Tibial artery (tissue), 4 donors: ENCODE measurements at regions not wholly inside any gene's neighbourhood (a gene's known extent, or its start where the extent isn't known, plus 50 kb on each side); places are given as distances from the start of the nearest gene placed in this dataset.

Source experiments
- DNase-seq, 2 donors: peaks; one replicate each; pipeline ENCODE4 v3.0.0-alpha.2; 2019
- H3K27ac ChIP-seq, 2 donors: fragments of 200-600 bp; sonication (generic) in 1 of 2; 1 replicate in 1 of 2; 2 replicates in 1 of 2; pipeline ENCODE4 v1.5.1; 2018 to 2019; ENCODE audit warnings: mild to moderate bottlenecking in 1 of 2
- H3K27me3 ChIP-seq, 2 donors: fragments of 200-600 bp; sonication (generic) in 1 of 2; one replicate each; pipeline versions ENCODE4 v1.5.1 to v1.6.0; 2016 to 2019
- H3K36me3 ChIP-seq, 3 donors: fragments of 200-600 bp; sonication (generic) in 2 of 3; one replicate each; pipeline ENCODE4 v1.5.1; 2016 to 2019; ENCODE audit warnings: mild to moderate bottlenecking in 2 of 3
- H3K4me1 ChIP-seq, 4 donors: fragments of 200-600 bp; sonication (generic) in 2 of 4; 1 replicate in 3 of 4; 2 replicates in 1 of 4; pipeline ENCODE4 v1.5.1; 2016 to 2019
- H3K4me3 ChIP-seq, 2 donors: fragments of 200-600 bp; sonication (generic) in 1 of 2; 1 replicate in 1 of 2; 2 replicates in 1 of 2; pipeline ENCODE4 v1.5.1; 2018 to 2019; ENCODE audit warnings: mild to moderate bottlenecking in 2 of 2
- H3K9me3 ChIP-seq, 3 donors: fragments of 200-600 bp; sonication (generic) in 1 of 3; one replicate each; pipeline ENCODE4 v1.5.1; 2016 to 2019
- CTCF ChIP-seq, 2 experiments: fragments of 200-600 bp in 1 of 2; fragments of 450-650 bp in 1 of 2; IDR thresholded peaks; one replicate each; pipeline ENCODE4 v1.5.1; 2017 to 2019; ENCODE audit warnings: antibody characterized with exemption in 2 of 2, mild to moderate bottlenecking in 1 of 2, moderate library complexity in 1 of 2
- intact Hi-C: fragments of 100-400 bp; cut with DNase I; formaldehyde crosslinking; loops from one replicate; pipeline ENCODE4 v1.15.0; 2023; ENCODE audit warnings: low total_unique reads

- no peaks in the 10 kb centered on the region for H3K4me1 ChIP-seq
- no peak overlapping the region for H3K27ac ChIP-seq
- no peaks in the 10 kb centered on the region for H3K36me3 ChIP-seq
- TF ChIP-seq CTCF (IDR thresholded peaks at IDR 0.05), result no peak
- no peaks in the 10 kb centered on the region for H3K9me3 ChIP-seq
- no peak overlapping the region for H3K4me3 ChIP-seq
- H3K27me3 ChIP-seq, result no peaks in the 10 kb centered on the region
- no peak for DNase-seq
- intact Hi-C loops, result no loop called here
These were observed 195.2 kb upstream of the SASH1 start for GRCh38 chr6:148147463-148147830.

GRCh38 chr6:148151896-148152643 is 190.6 kb upstream of the SASH1 start:
- Histone ChIP-seq H3K27ac (no peak overlapping the region), H3K36me3 (no peaks in the 10 kb centered on the region), H3K9me3 (no peaks in the 10 kb centered on the region), H3K4me1 (no peaks in the 10 kb centered on the region), H3K4me3 (no peak overlapping the region), H3K27me3 (no peaks in the 10 kb centered on the region)
- intact Hi-C loops, result no loop called here
- DNase-seq, result no peak
- TF ChIP-seq CTCF (IDR thresholded peaks at IDR 0.05), result no peak

- Histone ChIP-seq H3K9me3 (no peaks in the 10 kb centered on the region), H3K4me3 (no peak overlapping the region), H3K36me3 (no peaks in the 10 kb centered on the region), H3K27ac (no peak overlapping the region), H3K4me1 (no peaks in the 10 kb centered on the region), H3K27me3 (no peaks in the 10 kb centered on the region)
- no peak for TF ChIP-seq CTCF (IDR thresholded peaks at IDR 0.05)
- intact Hi-C loops, result no loop called here
- DNase-seq, result no peak
These were observed 188.0 kb upstream of the SASH1 start for GRCh38 chr6:148154668-148155067.

GRCh38 chr6:148155293-148155692 is 187.3 kb upstream of the SASH1 start:
- no peaks in the 10 kb centered on the region for H3K9me3 ChIP-seq
- no peaks in the 10 kb centered on the region for H3K36me3 ChIP-seq
- TF ChIP-seq CTCF (IDR thresholded peaks at IDR 0.05), result no peak
- H3K4me3 ChIP-seq, result no peak overlapping the region
- no peak overlapping the region for H3K27ac ChIP-seq
- H3K4me1 ChIP-seq, result no peaks in the 10 kb centered on the region
- H3K27me3 ChIP-seq, result no peaks in the 10 kb centered on the region
- intact Hi-C loops, result no loop called here
- no peak for DNase-seq

- intact Hi-C loops, result no loop called here
- no peak for DNase-seq
- Histone ChIP-seq H3K4me3 (no peak overlapping the region), H3K9me3 (no peaks in the 10 kb centered on the region), H3K36me3 (no peaks in the 10 kb centered on the region), H3K27ac (no peak overlapping the region), H3K27me3 (no peaks in the 10 kb centered on the region), H3K4me1 (no peaks in the 10 kb centered on the region)
- TF ChIP-seq CTCF (IDR thresholded peaks at IDR 0.05), result no peak
These were observed 184.8 kb upstream of the SASH1 start for GRCh38 chr6:148157841-148158240.

- H3K27ac ChIP-seq, result no peak overlapping the region
- no peaks in the 10 kb centered on the region for H3K27me3 ChIP-seq
- no peaks in the 10 kb centered on the region for H3K36me3 ChIP-seq
- no peak for TF ChIP-seq CTCF (IDR thresholded peaks at IDR 0.05)
- H3K4me1 ChIP-seq, result no peaks in the 10 kb centered on the region
- H3K4me3 ChIP-seq, result no peak overlapping the region
- no peaks in the 10 kb centered on the region for H3K9me3 ChIP-seq
- intact Hi-C loops, result loop anchor here (5.0 kb wide), 1 partner anchor 657 kb away; the partner anchor contains the start of gene SAMD5
- no peak for DNase-seq
These were observed 178.0 kb upstream of the SASH1 start for GRCh38 chr6:148164645-148165044.
